Pancreas (tissue), 10 donors: ENCODE measurements at regions not wholly inside any gene's neighbourhood (a gene's known extent, or its start where the extent isn't known, plus 50 kb on each side); places are given as distances from the start of the nearest gene placed in this dataset.
A peak's percentile ranks its signal among the peaks of the same experiment; 100 is the strongest.

Source experiments
- ATAC-seq, 4 donors: fragments of 200-7000 bp; cut with Tn5 transposase; one replicate each; pipeline versions ENCODE4 v1.8.0 to v1.9.1; 2020; ENCODE audit warnings: mild to moderate bottlenecking in 4 of 4, moderate library complexity in 4 of 4
- DNase-seq, 6 donors: peaks; one replicate each; pipeline ENCODE4 v3.0.0-alpha.2; 2020
- FAIRE-seq: peaks from 2 replicates; lab custom pipeline; 2012; peaks lifted over from hg19 to GRCh38; lab: Jason Lieb, UNC
- H3K27ac ChIP-seq, 4 donors: fragments of 200-600 bp; sonication (generic); 1 replicate in 3 of 4; 2 replicates in 1 of 4; pipeline versions ENCODE4 v1.5.0 to v1.8.0; 2020
- H3K27me3 ChIP-seq, 4 donors: fragments of 200-600 bp; one replicate each; pipeline ENCODE4 v1.8.0; 2021
- H3K36me3 ChIP-seq, 3 donors: fragments of 200-600 bp; sonication (generic) in 1 of 3; one replicate each; pipeline versions ENCODE4 v1.5.0 to v1.8.0; 2020 to 2021
- H3K4me1 ChIP-seq, 3 donors: fragments of 200-600 bp; one replicate each; pipeline ENCODE4 v1.8.0; 2021
- H3K4me3 ChIP-seq, 4 donors: fragments of 200-600 bp; sonication (generic) in 2 of 4; one replicate each; pipeline versions ENCODE4 v1.5.0 to v1.8.0; 2020 to 2021
- H3K9me3 ChIP-seq, 4 donors: fragments of 200-600 bp; one replicate each; pipeline ENCODE4 v1.8.0; 2021
- WGBS, 2 donors: extraction: QIAGEN DNeasy Blood & Tissue Kit; methylation state at CpG; one replicate each; pipeline ENCODE4 v1.1.7; 2013; 5-methylcytosine and 5-hydroxymethylcytosine counted together
- intact Hi-C, 3 donors: fragments of 100-400 bp; cut with DNase I; formaldehyde crosslinking; loops; one replicate each; pipeline versions ENCODE4 v1.11.1 to v1.14.2; 2022
- TF ChIP-seq, protein P1 (sequence below), 4 donors: fragments of 200-600 bp; sonication (generic) in 3 of 4; IDR thresholded peaks; one replicate each; pipeline versions ENCODE4 v1.5.0 to v1.8.0; 2021; ENCODE audit warnings: antibody characterized with exemption in 4 of 4
- donor health status: healthy with polysubstance abuse.
- donor health status: DM: no; HTN: no; CAD: no; lungs with moderate emphysema.
- donor health status: DM: no; HTN: no; CAD: no.
- donor health status: control.
- donor health status: control.
- donor health status: Bipolar disorder and iron deficiency.
- donor health status: DM: yes; HTN: yes; CAD: no.
- donor health status: DM: no; HTN: no; CAD: no.
- donor health status: DM: no; HTN: no; CAD: no.
- donor health status: DM: yes; HTN: yes; CAD: no.

DNA sequence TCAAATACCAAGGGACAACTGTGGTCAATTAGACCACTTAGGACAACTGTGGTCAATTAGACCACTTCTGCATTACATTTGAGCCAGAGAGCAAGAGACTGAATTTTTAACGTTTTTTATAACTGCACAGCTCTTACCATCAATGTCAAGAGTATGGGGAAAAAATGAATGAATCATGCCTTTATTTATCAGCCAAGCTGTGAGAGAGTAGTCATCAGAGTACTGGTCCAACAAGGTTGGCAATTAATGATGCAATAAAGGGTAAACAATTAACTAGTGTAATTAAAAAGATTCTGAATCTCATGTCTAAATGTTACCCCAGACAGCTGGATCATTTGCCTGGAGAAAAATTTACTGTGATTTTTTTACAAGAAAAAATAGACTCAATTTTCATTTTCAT lies 381.1 kb downstream of the LIG4 start:
- WGBS, 2 donors = 10 to 43% methylated on average over 1 of the region's 1 CpG
- H3K4me3 ChIP-seq = no peak overlapping the region
- DNase-seq (no peak), ATAC-seq (peak in 2 of 4 donors; percentile 42 to 46), FAIRE-seq (no peak)
- TF ChIP-seq, protein P1, sequence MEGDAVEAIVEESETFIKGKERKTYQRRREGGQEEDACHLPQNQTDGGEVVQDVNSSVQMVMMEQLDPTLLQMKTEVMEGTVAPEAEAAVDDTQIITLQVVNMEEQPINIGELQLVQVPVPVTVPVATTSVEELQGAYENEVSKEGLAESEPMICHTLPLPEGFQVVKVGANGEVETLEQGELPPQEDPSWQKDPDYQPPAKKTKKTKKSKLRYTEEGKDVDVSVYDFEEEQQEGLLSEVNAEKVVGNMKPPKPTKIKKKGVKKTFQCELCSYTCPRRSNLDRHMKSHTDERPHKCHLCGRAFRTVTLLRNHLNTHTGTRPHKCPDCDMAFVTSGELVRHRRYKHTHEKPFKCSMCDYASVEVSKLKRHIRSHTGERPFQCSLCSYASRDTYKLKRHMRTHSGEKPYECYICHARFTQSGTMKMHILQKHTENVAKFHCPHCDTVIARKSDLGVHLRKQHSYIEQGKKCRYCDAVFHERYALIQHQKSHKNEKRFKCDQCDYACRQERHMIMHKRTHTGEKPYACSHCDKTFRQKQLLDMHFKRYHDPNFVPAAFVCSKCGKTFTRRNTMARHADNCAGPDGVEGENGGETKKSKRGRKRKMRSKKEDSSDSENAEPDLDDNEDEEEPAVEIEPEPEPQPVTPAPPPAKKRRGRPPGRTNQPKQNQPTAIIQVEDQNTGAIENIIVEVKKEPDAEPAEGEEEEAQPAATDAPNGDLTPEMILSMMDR (IDR thresholded peaks at IDR 0.05) = no peak
- H3K4me1 ChIP-seq = no peaks in the 10 kb centered on the region
- no peaks in the 10 kb centered on the region for H3K27me3 ChIP-seq
- no peaks in the 10 kb centered on the region for H3K36me3 ChIP-seq
- no peak overlapping the region for H3K27ac ChIP-seq
- intact Hi-C loops = no loop called here
- no peaks in the 10 kb centered on the region for H3K9me3 ChIP-seq

DNA sequence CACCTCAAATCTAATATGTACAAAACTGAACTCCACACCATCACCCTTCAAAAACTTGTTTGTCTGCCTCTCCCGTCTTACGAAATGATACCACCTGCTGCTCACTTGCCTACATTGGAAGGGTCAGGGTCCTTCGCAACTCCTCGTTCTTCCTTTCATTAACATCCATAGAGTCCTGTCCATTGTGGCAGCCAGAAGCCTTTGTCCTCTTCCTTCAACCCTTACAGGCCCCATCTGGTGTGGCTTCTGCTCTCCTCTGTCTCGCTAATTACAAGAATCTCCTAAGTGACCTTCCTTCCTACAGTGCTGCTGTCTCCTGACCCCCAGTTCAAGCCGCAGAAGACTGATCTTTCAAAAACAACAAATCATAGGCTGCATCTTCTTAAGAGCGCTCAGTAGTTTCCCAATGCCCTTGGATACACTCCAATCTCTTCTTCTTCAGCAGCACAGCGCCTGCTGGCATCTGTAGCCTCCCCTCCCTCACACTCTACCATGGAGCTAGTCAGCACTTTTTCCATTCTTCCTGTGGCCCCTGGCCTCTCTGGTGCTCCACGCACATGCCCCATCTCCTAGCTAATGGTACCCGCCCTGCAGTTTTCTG lies 382.7 kb downstream of the LIG4 start:
- intact Hi-C loops = no loop called here

DNA sequence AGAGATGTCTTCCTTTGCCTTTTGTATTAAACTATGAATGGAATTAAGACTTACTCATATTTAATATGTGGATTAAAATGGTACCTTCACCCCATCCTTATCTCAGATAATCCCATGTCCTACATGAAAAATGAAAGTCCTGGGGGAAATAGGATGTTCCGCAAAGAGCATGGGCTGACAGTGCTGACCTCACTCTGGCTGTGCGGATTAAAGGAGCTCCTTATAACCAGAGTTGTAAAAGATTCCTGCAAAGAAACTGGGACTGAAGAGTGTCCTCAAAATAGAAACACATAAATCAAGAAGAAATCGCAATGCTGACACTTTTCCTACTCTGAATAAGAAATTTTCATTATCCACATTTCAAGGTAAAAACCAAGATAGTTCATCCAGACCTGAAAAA lies 384.5 kb downstream of the LIG4 start:
- ATAC-seq = no peak
- no peak for FAIRE-seq
- Histone ChIP-seq H3K27me3 (no peaks in the 10 kb centered on the region), H3K9me3 (no peaks in the 10 kb centered on the region), H3K36me3 (no peaks in the 10 kb centered on the region), H3K4me1 (peaks cover 0 to 5% (median 0%) of the 10 kb centered on the region in 3 donors), H3K4me3 (no peak overlapping the region), H3K27ac (no peak overlapping the region)
- 83 to 93% methylated on average over 3 of the region's 3 CpGs for WGBS, 2 donors
- TF ChIP-seq, protein P1 (IDR thresholded peaks at IDR 0.05) = no peak
- DNase-seq = no peak
- intact Hi-C loops = no loop called here

More for the DNA sequence above, 382.7 kb downstream of the LIG4 start:
- FAIRE-seq (no peak), DNase-seq (no peak), ATAC-seq (no peak)
- H3K36me3 ChIP-seq = no peaks in the 10 kb centered on the region
- no peak overlapping the region for H3K4me3 ChIP-seq
- no peaks in the 10 kb centered on the region for H3K27me3 ChIP-seq
- H3K4me1 ChIP-seq = no peaks in the 10 kb centered on the region
- no peak overlapping the region for H3K27ac ChIP-seq
- 80 to 94% methylated on average over 10 of the region's 10 CpGs for WGBS, 2 donors
- TF ChIP-seq, protein P1 (IDR thresholded peaks at IDR 0.05) = no peak
- no peaks in the 10 kb centered on the region for H3K9me3 ChIP-seq

GRCh38 chr13:107827840-107828549 lies 387.3 kb downstream of the LIG4 start:
- FAIRE-seq (no peak), DNase-seq (peak in 3 of 6 donors; percentile 18 to 19 (median 18)), ATAC-seq (peak; percentile 77 to 94 (median 86))
- TF ChIP-seq, protein P1 (IDR thresholded peaks at IDR 0.05) = no peak
- Histone ChIP-seq H3K27ac (no peak overlapping the region), H3K36me3 (no peaks in the 10 kb centered on the region), H3K4me1 (peaks cover 0 to 5% (median 0%) of the 10 kb centered on the region in 3 donors), H3K9me3 (no peaks in the 10 kb centered on the region), H3K27me3 (no peaks in the 10 kb centered on the region), H3K4me3 (no peak overlapping the region)
- intact Hi-C loops = no loop called here
- WGBS, 2 donors = 22 to 25% methylated on average over 11 of the region's 11 CpGs

- intact Hi-C loops = no loop called here
- 79 to 80% methylated on average over 7 of the region's 7 CpGs for WGBS, 2 donors
- FAIRE-seq = no peak
Measured at GRCh38 chr13:107824635-107825034, 390.7 kb downstream of the LIG4 start.

More at GRCh38 chr13:107824635-107825034, 390.7 kb downstream of the LIG4 start:
- Histone ChIP-seq H3K4me1 (peaks cover 0 to 5% (median 0%) of the 10 kb centered on the region in 3 donors), H3K4me3 (no peak overlapping the region), H3K9me3 (no peaks in the 10 kb centered on the region), H3K27ac (no peak overlapping the region), H3K36me3 (no peaks in the 10 kb centered on the region), H3K27me3 (no peaks in the 10 kb centered on the region)
- TF ChIP-seq, protein P1 (IDR thresholded peaks at IDR 0.05) = no peak
- peak in 1 of 4 donors; percentile 38 for ATAC-seq
- no peak for DNase-seq
